IPS-11a (cell line): ENCODE measurements at regions not wholly inside any gene's neighbourhood (a gene's known extent, or its start where the extent isn't known, plus 50 kb on each side); places are given as distances from the start of the nearest gene placed in this dataset.

ENCODE experiments used
- H3K4me3 ChIP-seq: one replicate; pipeline ENCODE4 v1.5.1; 2013; ENCODE audit warnings: low read depth, low read length, control low read depth

DNA sequence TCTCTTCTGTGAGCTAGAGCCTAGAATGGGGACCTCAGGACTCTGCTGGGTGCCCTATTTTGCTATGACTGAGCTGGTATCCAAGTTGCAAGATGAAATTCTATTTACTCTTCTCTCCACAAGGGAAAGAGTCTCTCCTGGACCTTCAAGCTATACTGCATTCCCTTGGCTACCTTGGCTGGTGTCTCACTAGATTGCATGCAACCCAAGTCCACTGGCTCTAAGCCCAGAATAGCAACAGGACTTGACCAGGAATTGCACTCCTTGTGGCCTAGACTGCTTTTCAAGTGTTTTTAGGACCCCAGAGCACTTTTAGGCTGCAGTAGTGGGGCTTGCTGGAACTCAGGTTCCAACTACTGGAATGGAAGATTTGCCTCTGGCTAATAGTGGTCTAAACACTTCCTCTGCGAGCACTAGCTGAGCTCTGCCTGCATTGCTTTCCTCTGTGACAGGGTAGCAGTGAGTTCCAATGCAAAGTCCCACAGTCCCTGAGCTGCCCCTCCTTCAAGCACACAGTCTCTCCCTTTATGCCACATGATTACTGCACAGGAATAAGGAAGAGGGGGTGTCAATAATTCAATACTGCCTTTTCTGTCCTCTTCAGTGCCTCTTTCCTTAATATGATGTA lies 1009.1 kb upstream of the FLRT2 start:
- no peak overlapping the region for H3K4me3 ChIP-seq

GRCh38 chr14:84523746-84524145 lies 1006.2 kb upstream of the FLRT2 start:
- no peak overlapping the region for H3K4me3 ChIP-seq

DNA sequence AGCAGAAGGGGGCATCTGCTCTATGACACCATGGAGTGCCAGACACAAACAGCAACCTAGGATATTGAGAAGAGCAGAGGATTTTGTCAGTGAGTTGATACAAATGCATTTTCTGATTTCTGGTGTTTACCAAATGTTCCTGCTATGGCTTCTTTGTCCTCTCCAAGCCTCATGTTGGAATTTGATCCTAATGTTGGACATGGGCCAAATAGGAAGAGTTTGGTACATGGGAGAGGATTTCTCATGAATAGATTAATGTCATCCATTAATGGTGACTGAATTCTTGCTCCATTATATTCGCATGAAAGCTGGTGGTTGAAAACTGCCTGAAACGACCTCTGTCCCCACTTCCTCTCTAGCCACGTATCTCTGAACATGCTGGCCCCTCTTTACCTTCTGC lies 1002.2 kb upstream of the FLRT2 start:
- no peak overlapping the region for H3K4me3 ChIP-seq

- H3K4me3 ChIP-seq, result no peak overlapping the region
These were observed 997.9 kb upstream of the FLRT2 start for GRCh38 chr14:84532016-84532415.

DNA sequence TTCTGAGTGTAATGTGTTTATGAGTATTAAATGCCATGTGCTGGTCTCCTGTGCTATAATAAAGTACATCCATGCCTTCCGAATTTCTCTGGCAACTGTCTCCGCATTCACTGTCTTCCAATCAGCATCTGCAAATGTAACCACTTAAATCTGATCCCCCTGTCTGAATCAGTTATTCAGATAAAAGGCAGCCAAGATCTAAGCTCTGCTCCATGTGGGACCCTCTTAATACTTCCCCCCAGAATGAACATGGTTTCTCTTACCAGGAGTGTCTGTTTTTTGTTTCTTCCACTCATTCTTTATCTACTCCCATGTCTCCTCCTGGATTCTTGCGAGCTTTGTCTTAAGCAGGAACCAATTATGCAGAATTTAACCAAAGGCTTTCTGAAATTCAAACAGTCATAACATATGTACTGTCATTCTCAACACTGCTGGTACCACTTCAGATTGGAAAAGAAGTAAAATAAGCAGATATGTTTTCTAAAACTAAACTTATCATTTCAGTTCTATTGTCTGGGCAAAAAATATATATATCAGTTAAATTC lies 996.7 kb upstream of the FLRT2 start:
- no peak overlapping the region for H3K4me3 ChIP-seq

GRCh38 chr14:84533791-84534190 lies 996.2 kb upstream of the FLRT2 start:
- H3K4me3 ChIP-seq, result no peak overlapping the region

DNA sequence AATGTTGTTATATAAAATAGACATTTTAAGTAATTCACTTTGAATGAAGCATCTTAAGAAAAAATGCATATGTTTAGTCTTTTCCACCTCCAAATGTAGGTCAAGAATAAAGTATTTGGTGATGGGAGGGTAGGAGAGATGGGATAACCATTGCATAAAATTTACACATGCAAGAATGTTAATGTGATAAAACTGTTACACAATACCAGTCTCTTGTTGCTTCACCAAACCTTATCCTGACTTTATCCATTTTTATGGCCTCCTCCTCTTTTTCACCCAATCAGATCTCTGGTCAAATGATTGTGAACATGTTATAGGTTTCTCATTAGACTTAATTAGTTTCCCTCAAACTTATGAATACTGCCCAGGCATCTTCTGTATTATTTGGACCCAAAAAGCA lies 994.5 kb upstream of the FLRT2 start:
- H3K4me3 ChIP-seq, result no peak overlapping the region

GRCh38 chr14:84535976-84536375 lies 994.0 kb upstream of the FLRT2 start:
- H3K4me3 ChIP-seq, result no peak overlapping the region

GRCh38 chr14:84541018-84541417 lies 988.9 kb upstream of the FLRT2 start:
- H3K4me3 ChIP-seq, result no peak overlapping the region

DNA sequence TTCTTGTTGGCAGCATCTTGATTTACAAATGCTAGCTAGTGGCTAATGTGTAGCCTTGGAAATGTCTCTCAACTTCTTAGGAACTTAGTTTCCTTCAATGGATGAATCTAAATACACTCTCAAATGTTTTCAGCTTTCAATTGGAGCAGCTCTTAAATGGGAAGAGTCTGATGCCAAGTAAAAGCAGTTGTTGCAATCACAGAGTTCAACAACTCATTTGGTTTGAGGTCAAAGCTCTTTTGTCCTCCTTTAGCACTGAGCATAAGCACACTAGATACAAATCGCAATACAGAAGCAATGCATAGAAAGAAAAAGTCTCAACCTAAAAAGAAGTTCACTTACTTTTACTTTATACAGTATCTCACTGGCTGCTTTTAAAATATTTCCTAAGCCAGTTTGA lies 986.1 kb upstream of the FLRT2 start:
- H3K4me3 ChIP-seq, result no peak overlapping the region

DNA sequence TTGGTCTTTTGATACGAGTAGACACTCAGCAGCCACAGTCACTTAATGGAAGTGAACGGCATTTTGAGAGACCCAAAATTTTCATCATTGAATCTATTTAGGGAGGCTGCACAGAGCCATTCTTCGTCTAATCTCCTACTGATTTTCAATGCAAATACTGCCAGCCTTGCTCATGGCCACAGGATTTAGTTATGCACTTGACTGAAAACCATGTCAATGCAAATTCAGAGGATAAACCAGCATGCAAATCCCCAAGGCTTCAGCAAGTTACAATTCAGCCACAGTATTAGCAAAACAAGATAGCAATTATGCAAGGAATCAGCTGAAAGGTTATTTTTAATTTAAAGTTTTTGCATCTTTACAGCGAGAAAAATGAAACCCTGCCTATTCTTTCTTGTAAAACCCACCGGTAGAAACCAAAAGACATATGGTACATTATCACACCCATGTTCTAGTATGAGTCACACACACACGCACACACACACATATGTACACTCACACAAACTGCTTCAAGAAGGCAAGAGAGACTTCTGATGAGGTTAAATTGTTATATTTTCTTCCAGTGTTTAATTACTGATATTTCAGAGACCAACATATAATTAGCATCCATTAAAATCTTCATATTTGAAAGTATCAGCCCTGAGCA lies 985.3 kb upstream of the FLRT2 start:
- no peak overlapping the region for H3K4me3 ChIP-seq

GRCh38 chr14:84546236-84546635 lies 983.7 kb upstream of the FLRT2 start:
- H3K4me3 ChIP-seq, result no peak overlapping the region

DNA sequence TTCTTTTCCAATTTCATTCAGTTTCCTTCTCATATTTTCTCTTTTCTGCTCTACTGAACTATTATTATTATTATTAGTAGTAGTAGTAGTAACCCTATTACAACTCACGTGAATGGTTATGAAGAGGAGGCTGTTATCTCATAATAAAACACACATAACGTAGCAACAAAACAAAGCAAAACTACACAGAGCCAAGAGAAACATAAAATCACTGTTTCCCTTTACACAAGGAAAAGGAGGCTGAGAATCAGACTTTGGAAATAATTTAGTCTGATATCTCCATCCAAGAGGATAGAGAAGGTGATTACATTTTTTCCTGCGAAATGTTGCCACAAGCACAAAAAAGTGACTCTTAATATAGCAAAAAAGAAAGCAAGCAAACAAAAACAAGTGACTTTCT lies 975.8 kb upstream of the FLRT2 start:
- H3K4me3 ChIP-seq, result no peak overlapping the region

DNA sequence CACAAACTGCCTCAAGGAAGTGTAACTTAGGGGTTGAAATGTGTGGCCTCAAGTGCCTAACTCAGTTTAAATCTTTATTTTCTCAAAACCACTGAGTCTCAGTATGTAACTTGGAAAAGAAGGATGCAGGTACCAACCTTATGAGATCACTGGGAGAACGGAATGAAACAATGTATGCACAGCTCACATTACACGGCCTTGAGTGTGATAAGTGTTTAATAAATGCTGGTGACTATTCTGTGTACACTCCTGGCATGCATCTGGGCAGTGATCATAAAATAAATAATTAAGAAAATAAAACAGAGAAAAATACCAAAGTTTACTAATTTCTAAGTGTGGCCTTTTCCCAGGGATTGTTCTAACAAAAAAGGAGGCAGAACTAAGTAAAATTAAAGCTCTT lies 974.5 kb upstream of the FLRT2 start:
- no peak overlapping the region for H3K4me3 ChIP-seq

- no peak overlapping the region for H3K4me3 ChIP-seq
These were observed 963.8 kb upstream of the FLRT2 start for GRCh38 chr14:84566109-84566508.

GRCh38 chr14:84575681-84576080 lies 954.3 kb upstream of the FLRT2 start:
- no peak overlapping the region for H3K4me3 ChIP-seq

- H3K4me3 ChIP-seq, result no peak overlapping the region
These were observed 950.7 kb upstream of the FLRT2 start for GRCh38 chr14:84579292-84579691.

- H3K4me3 ChIP-seq, result no peak overlapping the region
These were observed 948.9 kb upstream of the FLRT2 start for GRCh38 chr14:84581041-84581440.

DNA sequence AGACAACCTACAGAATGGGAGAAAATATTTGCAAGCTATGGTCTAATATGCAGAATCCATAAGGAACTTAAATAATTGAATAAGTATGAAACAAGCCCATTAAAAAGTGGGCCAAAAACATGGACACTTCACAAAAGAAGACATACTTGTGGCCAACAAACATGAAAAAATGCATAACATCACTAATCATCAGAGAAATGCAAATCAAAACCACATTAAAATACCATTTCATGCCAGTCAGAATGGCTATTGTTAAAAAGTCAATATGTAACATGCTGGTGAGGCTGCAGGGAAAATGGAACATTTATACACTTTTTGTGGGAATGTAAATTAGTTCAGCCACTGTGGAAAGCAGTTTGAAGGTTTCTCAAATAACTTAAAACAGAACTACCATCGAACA lies 945.4 kb upstream of the FLRT2 start:
- H3K4me3 ChIP-seq, result no peak overlapping the region

DNA sequence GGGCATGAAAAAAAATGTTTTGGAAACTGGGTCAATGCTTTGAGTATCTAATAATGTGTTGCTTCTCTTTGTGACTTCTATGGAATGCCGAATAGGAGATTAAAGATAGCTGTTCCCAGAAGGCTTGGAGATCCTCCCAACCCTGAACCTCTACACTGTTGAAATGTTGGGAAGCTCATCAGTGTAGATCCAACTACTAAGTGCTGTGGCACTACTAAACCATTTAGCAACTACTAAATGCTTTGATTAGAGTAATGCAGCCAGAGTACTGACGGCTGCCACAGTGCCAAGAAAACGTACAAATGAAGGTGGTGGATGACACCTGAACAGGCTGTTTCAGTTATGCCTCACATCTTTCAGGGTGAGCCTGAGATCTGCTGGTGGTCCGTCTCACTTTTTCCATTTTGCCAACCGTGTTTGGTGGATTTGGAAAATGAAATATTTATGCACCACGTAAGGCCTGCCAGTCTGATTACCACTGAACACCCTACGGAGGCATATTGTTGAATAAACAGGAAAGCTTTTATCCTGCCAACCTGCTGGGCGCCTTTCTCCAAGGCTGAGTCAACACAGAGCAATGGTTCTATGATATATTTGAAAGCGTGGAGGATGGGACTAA lies 938.0 kb upstream of the FLRT2 start:
- H3K4me3 ChIP-seq, result no peak overlapping the region

DNA sequence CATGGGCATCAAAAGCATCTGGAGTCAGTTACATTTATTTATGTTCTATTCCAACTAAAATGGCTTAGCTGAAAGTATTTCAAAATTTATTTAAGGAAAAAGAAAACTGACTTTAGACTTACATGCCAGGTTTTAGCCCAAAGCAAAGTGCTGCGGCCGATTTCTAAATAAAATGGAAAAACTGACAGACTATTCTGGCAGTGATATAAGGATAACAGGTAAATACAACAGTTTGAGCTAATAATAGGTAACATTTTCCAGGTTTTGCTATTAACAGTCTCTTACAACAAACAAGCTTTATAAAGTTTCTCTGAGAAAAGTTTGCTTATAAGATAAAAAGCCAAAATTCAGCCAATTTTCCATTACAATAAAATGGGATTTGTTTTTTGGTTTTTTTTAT lies 937.2 kb upstream of the FLRT2 start:
- H3K4me3 ChIP-seq, result no peak overlapping the region

GRCh38 chr14:84610086-84610485 lies 919.9 kb upstream of the FLRT2 start:
- H3K4me3 ChIP-seq, result no peak overlapping the region
